ENCODE measurements at regions not wholly inside any gene's neighbourhood (a gene's known extent, or its start where the extent isn't known, plus 50 kb on each side); places are given as distances from the start of the nearest gene placed in this dataset.
"Not testable (repeated sequence)": the region's sequence is repeated elsewhere in the genome, so short reads cannot be mapped to it uniquely, and the experiment has no call there.

- no peak for DNase-seq
Observed at GRCh38 chr15:87576486-87577176, 679.9 kb downstream of the NTRK3 start.

GRCh38 chr15:87575896-87576473, 680.6 kb downstream of the NTRK3 start:
- DNase-seq, result no peak

- no peak for DNase-seq
Observed at GRCh38 chr15:87573534-87573933, 683.0 kb downstream of the NTRK3 start.

- no peak for DNase-seq
Observed at GRCh38 chr15:87573039-87573438, 683.5 kb downstream of the NTRK3 start.

- DNase-seq, result no peak
Observed at GRCh38 chr15:87572381-87572910, 684.1 kb downstream of the NTRK3 start.

GRCh38 chr15:87570206-87570605, 686.3 kb downstream of the NTRK3 start:
- no peak for DNase-seq

- no peak for DNase-seq
Observed at GRCh38 chr15:87569581-87569980, 687.0 kb downstream of the NTRK3 start.

GRCh38 chr15:87567406-87568030, 689.0 kb downstream of the NTRK3 start:
- DNase-seq, result no peak

GRCh38 chr15:87566236-87566635, 690.3 kb downstream of the NTRK3 start:
- no peak for DNase-seq

GRCh38 chr15:87564681-87565080, 691.9 kb downstream of the NTRK3 start:
- DNase-seq, result no peak

- no peak for DNase-seq
Observed at GRCh38 chr15:87563869-87564268, 692.7 kb downstream of the NTRK3 start.

GRCh38 chr15:87562203-87562602, 694.3 kb downstream of the NTRK3 start:
- no peak for DNase-seq

GRCh38 chr15:87561641-87562040, 694.9 kb downstream of the NTRK3 start:
- DNase-seq, result no peak

GRCh38 chr15:87557881-87558280, 698.7 kb downstream of the NTRK3 start:
- no peak for DNase-seq

- no peak for DNase-seq
Observed at GRCh38 chr15:87556886-87557285, 699.7 kb downstream of the NTRK3 start.

- DNase-seq, result no peak
Observed at GRCh38 chr15:87549860-87550259, 706.7 kb downstream of the NTRK3 start.

- DNase-seq, result no peak
Observed at GRCh38 chr15:87549296-87549695, 707.2 kb downstream of the NTRK3 start.

GRCh38 chr15:87548590-87548989, 707.9 kb downstream of the NTRK3 start:
- DNase-seq, result not testable (repeated sequence)

- DNase-seq, result no peak
Observed at GRCh38 chr15:87547470-87548181, 708.9 kb downstream of the NTRK3 start.

GRCh38 chr15:87538327-87538834, 718.2 kb downstream of the NTRK3 start:
- no peak for DNase-seq

- no peak for DNase-seq
Observed at GRCh38 chr15:87537295-87537694, 719.2 kb downstream of the NTRK3 start.

GRCh38 chr15:87533637-87534036, 722.9 kb downstream of the NTRK3 start:
- DNase-seq, result not testable (repeated sequence)

GRCh38 chr15:87528873-87529272, 727.7 kb downstream of the NTRK3 start:
- no peak for DNase-seq

All from cerebellar nuclear complex (tissue), 1 donor.